Kidney (tissue), 13 donors: ENCODE measurements at regions not wholly inside any gene's neighbourhood (a gene's known extent, or its start where the extent isn't known, plus 50 kb on each side); places are given as distances from the start of the nearest gene placed in this dataset.

Experiments
- DNase-seq, 5 donors: peaks; one replicate each; pipeline ENCODE4 v3.0.0-alpha.2; 2013 to 2020
- FAIRE-seq: peaks from 2 replicates; lab custom pipeline; 2012; peaks lifted over from hg19 to GRCh38; lab: Jason Lieb, UNC
- H3K27ac ChIP-seq, 2 donors: one replicate each; pipeline ENCODE4 v1.7.0; 2013; ENCODE audit warnings: low read depth in 2 of 2, low read length in 2 of 2, inconsistent platforms in 1 of 2
- H3K27me3 ChIP-seq: one replicate; pipeline ENCODE4 v1.7.1; 2013; ENCODE audit warnings: low read length, inconsistent platforms; ENCODE audit not compliant: control insufficient read depth, insufficient read depth
- H3K36me3 ChIP-seq, 3 donors: one replicate each; pipeline versions ENCODE4 v1.7.0 to v1.7.1; 2013; ENCODE audit warnings: low read length in 3 of 3, control low read depth in 1 of 3, inconsistent platforms in 1 of 3; ENCODE audit not compliant: insufficient read depth in 3 of 3, control insufficient read depth in 2 of 3
- H3K4me1 ChIP-seq, 3 donors: one replicate each; pipeline versions ENCODE4 v1.7.0 to v1.7.1; 2013; ENCODE audit warnings: low read length in 3 of 3, inconsistent platforms in 1 of 3, low read depth in 1 of 3; ENCODE audit not compliant: control insufficient read depth in 2 of 3, insufficient read depth in 2 of 3
- H3K4me3 ChIP-seq, 3 donors: one replicate each; pipeline versions ENCODE4 v1.7.0 to v1.8.1; 2013; ENCODE audit warnings: low read length in 3 of 3, control low read depth in 1 of 3, inconsistent platforms in 1 of 3
- H3K9ac ChIP-seq, 3 donors: one replicate each; pipeline versions ENCODE4 v1.7.0 to v1.7.1; 2013; ENCODE audit warnings: low read length in 3 of 3, control low read depth in 1 of 3, inconsistent platforms in 1 of 3
- H3K9me3 ChIP-seq, 3 donors: one replicate each; pipeline versions ENCODE4 v1.7.0 to v1.7.1; 2013; ENCODE audit warnings: low read length in 3 of 3, control low read depth in 1 of 3, inconsistent platforms in 1 of 3; ENCODE audit not compliant: control insufficient read depth in 2 of 3, insufficient read depth in 1 of 3
- intact Hi-C: fragments of 100-400 bp; cut with DNase I; formaldehyde crosslinking; loops from one replicate; pipeline ENCODE4 v1.11.1; 2022
- TF ChIP-seq, protein P1 (sequence below): IDR thresholded peaks from 3 replicates; pipeline ENCODE4 v1.5.1; 2012; ENCODE audit warnings: mild to moderate bottlenecking, moderate library complexity, borderline replicate concordance; ENCODE audit not compliant: insufficient read depth; ENCODE audit errors: extremely low read depth
- donor health status: control.
- donor health status: control.
- donor health status: control.
- donor health status: control.
- donor health status: control.
- donor health status: DM: yes; HTN: yes; CAD: no.
- donor health status: Normal renal cell carcinoma (clear cell type).

DNA sequence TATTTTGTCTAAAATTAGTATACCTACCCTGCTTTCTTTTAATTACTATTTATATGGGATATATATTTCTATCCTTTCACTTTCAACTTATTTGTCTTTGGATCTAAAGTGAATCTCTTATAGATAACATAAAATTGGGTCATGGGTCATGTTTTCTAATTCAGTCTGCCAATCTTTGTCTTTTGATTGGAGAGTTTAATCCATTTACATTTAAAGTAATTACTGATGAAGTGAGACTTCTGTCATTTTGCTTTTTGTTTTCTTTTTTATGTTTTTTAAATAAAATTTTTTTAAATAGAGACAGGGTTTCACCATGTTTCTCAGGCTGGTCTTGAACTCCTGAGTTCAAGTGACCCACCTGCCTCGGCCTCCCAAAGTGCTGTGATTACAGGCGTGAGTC, 50.5 kb upstream of the PRDM1 start:
- Histone ChIP-seq H3K9ac (no peak overlapping the region), H3K4me3 (no peak overlapping the region), H3K27me3 (no peaks in the 10 kb centered on the region), H3K27ac (no peak overlapping the region), H3K36me3 (no peaks in the 10 kb centered on the region), H3K4me1 (no peaks in the 10 kb centered on the region), H3K9me3 (peaks cover 0 to 10% (median 2%) of the 10 kb centered on the region in 3 donors)
- intact Hi-C loops = no loop called here
- no peak for FAIRE-seq
- DNase-seq = no peak
- TF ChIP-seq, protein P1, sequence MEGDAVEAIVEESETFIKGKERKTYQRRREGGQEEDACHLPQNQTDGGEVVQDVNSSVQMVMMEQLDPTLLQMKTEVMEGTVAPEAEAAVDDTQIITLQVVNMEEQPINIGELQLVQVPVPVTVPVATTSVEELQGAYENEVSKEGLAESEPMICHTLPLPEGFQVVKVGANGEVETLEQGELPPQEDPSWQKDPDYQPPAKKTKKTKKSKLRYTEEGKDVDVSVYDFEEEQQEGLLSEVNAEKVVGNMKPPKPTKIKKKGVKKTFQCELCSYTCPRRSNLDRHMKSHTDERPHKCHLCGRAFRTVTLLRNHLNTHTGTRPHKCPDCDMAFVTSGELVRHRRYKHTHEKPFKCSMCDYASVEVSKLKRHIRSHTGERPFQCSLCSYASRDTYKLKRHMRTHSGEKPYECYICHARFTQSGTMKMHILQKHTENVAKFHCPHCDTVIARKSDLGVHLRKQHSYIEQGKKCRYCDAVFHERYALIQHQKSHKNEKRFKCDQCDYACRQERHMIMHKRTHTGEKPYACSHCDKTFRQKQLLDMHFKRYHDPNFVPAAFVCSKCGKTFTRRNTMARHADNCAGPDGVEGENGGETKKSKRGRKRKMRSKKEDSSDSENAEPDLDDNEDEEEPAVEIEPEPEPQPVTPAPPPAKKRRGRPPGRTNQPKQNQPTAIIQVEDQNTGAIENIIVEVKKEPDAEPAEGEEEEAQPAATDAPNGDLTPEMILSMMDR = no peak

DNA sequence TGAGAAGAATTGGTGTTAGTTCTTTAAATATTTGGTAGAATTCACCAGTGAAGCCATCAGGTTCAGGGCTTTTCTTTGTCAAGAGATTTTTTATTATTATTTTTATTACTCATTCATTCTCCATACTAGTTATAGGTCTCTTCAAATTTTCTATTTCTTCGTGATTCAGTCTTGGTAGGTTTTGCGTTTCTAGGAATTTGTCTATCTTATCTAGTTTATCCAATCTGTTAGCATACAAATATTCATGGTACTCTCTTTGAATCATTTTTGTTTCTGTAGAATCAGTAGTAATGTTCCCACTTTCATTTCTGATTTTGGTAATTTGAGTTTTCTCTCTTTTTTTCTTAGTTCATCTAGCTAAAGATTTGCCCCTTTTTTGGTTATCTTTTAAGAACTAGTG, 52.3 kb upstream of the PRDM1 start:
- intact Hi-C loops = no loop called here
- FAIRE-seq (no peak), DNase-seq (no peak)
- no peak overlapping the region for H3K4me3 ChIP-seq
- no peak overlapping the region for H3K9ac ChIP-seq
- no peaks in the 10 kb centered on the region for H3K36me3 ChIP-seq
- TF ChIP-seq, protein P1 = no peak
- no peaks in the 10 kb centered on the region for H3K4me1 ChIP-seq
- H3K27ac ChIP-seq = no peak overlapping the region
- H3K9me3 ChIP-seq = peaks cover 0 to 10% (median 2%) of the 10 kb centered on the region in 3 donors
- H3K27me3 ChIP-seq = no peaks in the 10 kb centered on the region

DNA sequence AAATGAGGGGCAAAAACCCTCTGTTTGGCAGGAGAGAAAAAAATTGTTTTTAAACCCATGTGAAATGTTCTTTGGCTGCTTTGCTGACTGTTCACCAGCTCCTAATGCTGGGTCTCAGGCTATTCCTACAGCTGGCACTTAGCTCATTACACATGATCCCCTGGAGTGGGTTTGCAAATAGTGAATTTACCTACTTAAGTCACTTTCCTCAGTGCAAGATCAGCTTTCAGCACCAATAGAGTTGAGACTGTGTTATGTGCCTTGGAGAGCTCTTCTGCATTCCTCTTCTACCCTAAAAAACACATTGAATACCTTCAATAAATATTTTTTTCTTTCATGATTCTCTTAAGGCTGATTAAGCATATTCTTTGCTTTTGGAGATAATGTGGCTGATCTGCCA, 58.4 kb upstream of the PRDM1 start:
- no peaks in the 10 kb centered on the region for H3K4me1 ChIP-seq
- FAIRE-seq = no peak
- TF ChIP-seq, protein P1 = no peak

More for the DNA sequence above, 58.4 kb upstream of the PRDM1 start:
- intact Hi-C loops = no loop called here
- no peak overlapping the region for H3K27ac ChIP-seq
- no peak overlapping the region for H3K4me3 ChIP-seq
- no peaks in the 10 kb centered on the region for H3K9me3 ChIP-seq
- H3K27me3 ChIP-seq = no peaks in the 10 kb centered on the region
- DNase-seq = peak in 1 of 5 donors; percentile 24
- no peak overlapping the region for H3K9ac ChIP-seq
- no peaks in the 10 kb centered on the region for H3K36me3 ChIP-seq
